HEK293T (cell line): ENCODE measurements at regions not wholly inside any gene's neighbourhood (a gene's known extent, or its start where the extent isn't known, plus 50 kb on each side); places are given as distances from the start of the nearest gene placed in this dataset.

Experiments
- ARNT ChIP-seq: fragments of 450-650 bp; IDR thresholded peaks from 2 replicates; pipeline ENCODE4 v1.6.1; 2017; ENCODE audit warnings: mild to moderate bottlenecking
- BHLHE40 ChIP-seq: fragments of 450-650 bp; IDR thresholded peaks from 2 replicates; pipeline ENCODE4 v1.6.1; 2016; ENCODE audit warnings: mild to moderate bottlenecking, moderate library complexity, borderline replicate concordance
- FOXA1 ChIP-seq: fragments of 450-650 bp; IDR thresholded peaks from 2 replicates; pipeline ENCODE4 v1.6.1; 2016; ENCODE audit warnings: mild to moderate bottlenecking
- FOXK2 ChIP-seq: fragments of 450-650 bp; IDR thresholded peaks from 2 replicates; pipeline ENCODE4 v1.6.1; 2016; ENCODE audit warnings: mild to moderate bottlenecking
- FOXM1 ChIP-seq: fragments of 450-650 bp; IDR thresholded peaks from 2 replicates; pipeline ENCODE4 v1.6.1; 2017; ENCODE audit warnings: mild to moderate bottlenecking, borderline replicate concordance
- HDGF ChIP-seq: fragments of 450-650 bp; IDR thresholded peaks from 2 replicates; pipeline ENCODE4 v1.6.1; 2017; ENCODE audit warnings: antibody characterized with exemption, borderline replicate concordance
- L3MBTL2 ChIP-seq: fragments of 450-650 bp; conservative IDR thresholded peaks from 2 replicates; pipeline ENCODE4 v1.6.1; 2016; ENCODE audit warnings: mild to moderate bottlenecking
- NFRKB ChIP-seq: fragments of 450-650 bp; IDR thresholded peaks from 2 replicates; pipeline ENCODE4 v1.6.1; 2016; ENCODE audit warnings: mild to moderate bottlenecking, moderate library complexity
- SP1 ChIP-seq: fragments of 450-650 bp; IDR thresholded peaks from 2 replicates; pipeline ENCODE4 v1.6.1; 2017
- SUZ12 ChIP-seq: fragments of 450-650 bp; IDR thresholded peaks from 2 replicates; pipeline ENCODE4 v1.6.1; 2016; ENCODE audit warnings: mild to moderate bottlenecking
- TARDBP ChIP-seq: fragments of 450-650 bp; IDR thresholded peaks from 2 replicates; pipeline ENCODE4 v1.6.1; 2016
- TF ChIP-seq, protein P1 (sequence below): fragments of 450-650 bp; IDR thresholded peaks from 2 replicates; pipeline ENCODE4 v1.6.1; 2016

DNA sequence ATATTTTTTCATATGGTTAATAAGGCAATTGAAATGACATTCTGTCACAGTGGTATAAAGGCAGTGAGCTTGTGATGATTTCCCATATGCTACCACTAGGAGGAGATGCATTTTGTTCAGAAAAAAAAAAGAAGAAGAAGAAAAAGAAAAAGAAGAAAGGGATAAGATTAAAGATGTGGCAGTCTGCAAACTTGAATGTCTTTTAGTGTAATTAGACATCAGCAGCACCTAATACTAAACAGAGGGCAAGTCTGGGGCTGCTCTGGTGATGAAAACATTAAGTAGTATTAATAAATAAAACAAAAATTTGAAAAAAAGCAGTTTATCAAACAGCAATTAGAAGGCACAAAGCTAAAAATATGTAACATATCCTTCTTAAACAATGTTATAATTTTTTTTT, 95.4 kb upstream of the DEFB112 start:
- TF ChIP-seq TARDBP (no peak), BHLHE40 (no peak), SUZ12 (no peak), FOXA1 (no peak), FOXK2 (no peak), HDGF (no peak), NFRKB (no peak), ARNT (no peak), SP1 (no peak), FOXM1 (no peak), L3MBTL2 (no peak)
- TF ChIP-seq, protein P1, sequence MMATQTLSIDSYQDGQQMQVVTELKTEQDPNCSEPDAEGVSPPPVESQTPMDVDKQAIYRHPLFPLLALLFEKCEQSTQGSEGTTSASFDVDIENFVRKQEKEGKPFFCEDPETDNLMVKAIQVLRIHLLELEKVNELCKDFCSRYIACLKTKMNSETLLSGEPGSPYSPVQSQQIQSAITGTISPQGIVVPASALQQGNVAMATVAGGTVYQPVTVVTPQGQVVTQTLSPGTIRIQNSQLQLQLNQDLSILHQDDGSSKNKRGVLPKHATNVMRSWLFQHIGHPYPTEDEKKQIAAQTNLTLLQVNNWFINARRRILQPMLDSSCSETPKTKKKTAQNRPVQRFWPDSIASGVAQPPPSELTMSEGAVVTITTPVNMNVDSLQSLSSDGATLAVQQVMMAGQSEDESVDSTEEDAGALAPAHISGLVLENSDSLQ: no peak
